CD14-positive monocyte (primary cell): ENCODE measurements at regions not wholly inside any gene's neighbourhood (a gene's known extent, or its start where the extent isn't known, plus 50 kb on each side); places are given as distances from the start of the nearest gene placed in this dataset.

Experiments
- DNase-seq, 3 donors: peaks; one replicate each; pipeline ENCODE4 v3.0.0-alpha.2; 2011 to 2022
- H2AFZ ChIP-seq: 2 replicates; pipeline ENCODE4 v1.6.0; 2012; ENCODE audit warnings: mild to moderate bottlenecking, low read depth, low read length, inconsistent platforms; ENCODE audit not compliant: insufficient read depth, poor library complexity, severe bottlenecking
- H3K27ac ChIP-seq, 2 donors: 1 replicate in 1 of 2; 2 replicates in 1 of 2; pipeline ENCODE4 v1.5.1; 2012 to 2013; ENCODE audit warnings: low read length in 2 of 2, control low read depth in 1 of 2, inconsistent platforms in 1 of 2, low read depth in 1 of 2, mild to moderate bottlenecking in 1 of 2
- H3K27me3 ChIP-seq, 2 donors: one replicate each; pipeline versions ENCODE4 v1.6.0 to v1.6.1; 2011 to 2013; ENCODE audit warnings: low read length in 2 of 2; ENCODE audit not compliant: control insufficient read depth in 2 of 2, insufficient read depth in 2 of 2
- H3K36me3 ChIP-seq, 2 donors: replicated peaks in 1 of 2; 1 replicate in 1 of 2; 2 replicates in 1 of 2; pipeline versions ENCODE4 v1.5.1 to v1.6.1; 2012 to 2013; ENCODE audit warnings: low read length in 2 of 2, control low read depth in 1 of 2, inconsistent platforms in 1 of 2, mild to moderate bottlenecking in 1 of 2; ENCODE audit not compliant: insufficient read depth in 2 of 2, control insufficient read depth in 1 of 2
- H3K4me1 ChIP-seq, 2 donors: 1 replicate in 1 of 2; 2 replicates in 1 of 2; pipeline versions ENCODE4 v1.5.1 to v1.6.1; 2012 to 2013; ENCODE audit warnings: low read length in 2 of 2, control low read depth in 1 of 2, inconsistent platforms in 1 of 2, mild to moderate bottlenecking in 1 of 2, moderate library complexity in 1 of 2; ENCODE audit not compliant: insufficient read depth in 2 of 2, control insufficient read depth in 1 of 2
- H3K4me2 ChIP-seq: replicated peaks from 2 replicates; pipeline ENCODE3; 2012; ENCODE audit warnings: low read length, moderate library complexity, mild to moderate bottlenecking; ENCODE audit not compliant: poor library complexity, severe bottlenecking; ENCODE audit errors: extremely low read depth
- H3K4me3 ChIP-seq, 3 experiments: fragments of 200-600 bp in 1 of 3; sonication (generic) in 1 of 3; replicated peaks in 1 of 3; 1 replicate in 2 of 3; 2 replicates in 1 of 3; pipeline ENCODE4 v1.5.1; 2011 to 2013; ENCODE audit warnings: low read length in 3 of 3, mild to moderate bottlenecking in 3 of 3, control low read depth in 2 of 3, low read depth in 2 of 3, inconsistent platforms in 1 of 3, moderate library complexity in 1 of 3
- H3K79me2 ChIP-seq: 2 replicates; pipeline ENCODE4 v1.6.0; 2012; ENCODE audit warnings: mild to moderate bottlenecking, control low read depth, inconsistent platforms, low read length, moderate library complexity; ENCODE audit not compliant: insufficient read depth
- H3K9ac ChIP-seq: 2 replicates; pipeline ENCODE4 v1.6.0; 2017; ENCODE audit warnings: low read length, mild to moderate bottlenecking; ENCODE audit not compliant: insufficient read depth, poor library complexity, severe bottlenecking
- H3K9me3 ChIP-seq, 2 donors: replicated peaks in 1 of 2; 1 replicate in 1 of 2; 2 replicates in 1 of 2; pipeline versions ENCODE4 v1.5.1 to v1.6.1; 2012 to 2013; ENCODE audit warnings: low read length in 2 of 2, control low read depth in 1 of 2; ENCODE audit not compliant: control insufficient read depth in 1 of 2, insufficient read depth in 1 of 2
- H4K20me1 ChIP-seq: 2 replicates; pipeline ENCODE4 v1.6.0; 2012; ENCODE audit warnings: mild to moderate bottlenecking, low read length, control low read depth, moderate library complexity; ENCODE audit not compliant: insufficient read depth
- H3K27ac Mint-ChIP-seq, 7 donors: one replicate each; pipeline ENCODE4 v1.8.0; 2020; ENCODE audit warnings: mild to moderate bottlenecking in 7 of 7, mixed read lengths in 7 of 7, moderate library complexity in 6 of 7, inconsistent platforms in 2 of 7
- H3K27me3 Mint-ChIP-seq, 3 donors: one replicate each; pipeline ENCODE4 v1.8.0; 2021 to 2022; ENCODE audit warnings: low read depth in 3 of 3, mild to moderate bottlenecking in 3 of 3, mixed read lengths in 3 of 3, moderate library complexity in 3 of 3, inconsistent platforms in 1 of 3
- H3K36me3 Mint-ChIP-seq, 2 donors: one replicate each; pipeline ENCODE4 v1.8.0; 2020; ENCODE audit warnings: mixed read lengths in 2 of 2, inconsistent platforms in 1 of 2, mild to moderate bottlenecking in 1 of 2
- H3K4me1 Mint-ChIP-seq: one replicate; pipeline ENCODE4 v1.8.0; 2020; ENCODE audit warnings: mild to moderate bottlenecking, mixed read lengths
- H3K4me3 Mint-ChIP-seq, 2 donors: one replicate each; pipeline ENCODE4 v1.8.0; 2020; ENCODE audit warnings: mild to moderate bottlenecking in 2 of 2, mixed read lengths in 2 of 2, moderate library complexity in 1 of 2
- H3K9me3 Mint-ChIP-seq, 7 donors: one replicate each; pipeline ENCODE4 v1.8.0; 2020 to 2022; ENCODE audit warnings: mixed read lengths in 7 of 7, mild to moderate bottlenecking in 6 of 7, moderate library complexity in 6 of 7, inconsistent platforms in 2 of 7
- CTCF ChIP-seq: fragments of 200-600 bp; IDR thresholded peaks from one replicate; pipeline ENCODE4 v1.8.0; 2022; ENCODE audit warnings: antibody characterized with exemption, mild to moderate bottlenecking
- WGBS: methylation state at CpG from one replicate; pipeline ENCODE4 v1.1.5; 2013; ENCODE audit warnings: missing lambda C conversion rate; ENCODE audit not compliant: insufficient coverage; 5-methylcytosine and 5-hydroxymethylcytosine counted together
- intact Hi-C, 2 donors: fragments of 100-400 bp; cut with micrococcal nuclease; formaldehyde crosslinking; loops; one replicate each; pipeline versions ENCODE4 v1.15.0 to v1.15.1; 2023

GRCh38 chr20:20941468-20941889, 164.7 kb downstream of the LINC00237 start:
- Histone ChIP-seq H3K27ac (no peak overlapping the region), H2AFZ (no peak overlapping the region), H3K36me3 (no peaks in the 10 kb centered on the region), H3K79me2 (no peaks in the 10 kb centered on the region), H3K4me2 (no peak overlapping the region), H3K27me3 (peaks cover 0 to 2% of the 10 kb centered on the region in 2 donors), H3K9ac (no peak overlapping the region), H3K9me3 (peaks cover 0 to 6% of the 10 kb centered on the region in 2 donors), H3K4me3 (no peak overlapping the region), H4K20me1 (no peaks in the 10 kb centered on the region), H3K4me1 (no peaks in the 10 kb centered on the region)
- peaks cover 0 to 11% (median under 1%) of the 10 kb centered on the region in 3 donors for H3K27me3 Mint-ChIP-seq
- TF ChIP-seq CTCF = no peak
- peaks cover 3% of the 10 kb centered on the region for H3K4me1 Mint-ChIP-seq
- H3K36me3 Mint-ChIP-seq = no peaks in the 10 kb centered on the region
- no peak overlapping the region for H3K4me3 Mint-ChIP-seq
- peaks cover 3 to 23% (median 14%) of the 10 kb centered on the region in 7 donors for H3K9me3 Mint-ChIP-seq
- no CpG with 5 or more reads among the region's 2 CpGs for WGBS
- H3K27ac Mint-ChIP-seq = no peak overlapping the region
- no peak for DNase-seq
- intact Hi-C loops = no loop called here

GRCh38 chr20:20939006-20939405, 167.2 kb downstream of the LINC00237 start:
- Histone ChIP-seq H4K20me1 (no peaks in the 10 kb centered on the region), H3K4me1 (no peaks in the 10 kb centered on the region), H3K27me3 (peaks cover 0 to 2% of the 10 kb centered on the region in 2 donors), H3K4me3 (no peak overlapping the region), H3K36me3 (no peaks in the 10 kb centered on the region), H3K9ac (no peak overlapping the region), H3K4me2 (no peak overlapping the region), H3K27ac (no peak overlapping the region), H2AFZ (no peak overlapping the region), H3K79me2 (no peaks in the 10 kb centered on the region), H3K9me3 (no peaks in the 10 kb centered on the region)
- 90% methylated on average over 2 of the region's 3 CpGs for WGBS
- intact Hi-C loops = no loop called here
- H3K4me3 Mint-ChIP-seq = no peak overlapping the region
- no peaks in the 10 kb centered on the region for H3K36me3 Mint-ChIP-seq
- no peak overlapping the region for H3K27ac Mint-ChIP-seq
- no peak for TF ChIP-seq CTCF
- peaks cover 3% of the 10 kb centered on the region for H3K4me1 Mint-ChIP-seq
- H3K9me3 Mint-ChIP-seq = peaks cover 3 to 13% (median 8%) of the 10 kb centered on the region in 7 donors
- no peak for DNase-seq
- peaks cover 0 to 9% (median 8%) of the 10 kb centered on the region in 3 donors for H3K27me3 Mint-ChIP-seq
